ENCODE measurements at regions not wholly inside any gene's neighbourhood (a gene's known extent, or its start where the extent isn't known, plus 50 kb on each side); places are given as distances from the start of the nearest gene placed in this dataset.
A peak's percentile ranks its signal among the peaks of the same experiment; 100 is the strongest.

GRCh38 chr20:53652859-53653517, 59.3 kb upstream of the ZNF217 start:
- TF ChIP-seq YY1 (IDR thresholded peaks at IDR 0.05; ENCODE audit: low read depth) = no peak
- TF ChIP-seq RAD21 (IDR thresholded peaks at IDR 0.05; ENCODE audit: low read depth) = no peak
- TF ChIP-seq, protein P1, sequence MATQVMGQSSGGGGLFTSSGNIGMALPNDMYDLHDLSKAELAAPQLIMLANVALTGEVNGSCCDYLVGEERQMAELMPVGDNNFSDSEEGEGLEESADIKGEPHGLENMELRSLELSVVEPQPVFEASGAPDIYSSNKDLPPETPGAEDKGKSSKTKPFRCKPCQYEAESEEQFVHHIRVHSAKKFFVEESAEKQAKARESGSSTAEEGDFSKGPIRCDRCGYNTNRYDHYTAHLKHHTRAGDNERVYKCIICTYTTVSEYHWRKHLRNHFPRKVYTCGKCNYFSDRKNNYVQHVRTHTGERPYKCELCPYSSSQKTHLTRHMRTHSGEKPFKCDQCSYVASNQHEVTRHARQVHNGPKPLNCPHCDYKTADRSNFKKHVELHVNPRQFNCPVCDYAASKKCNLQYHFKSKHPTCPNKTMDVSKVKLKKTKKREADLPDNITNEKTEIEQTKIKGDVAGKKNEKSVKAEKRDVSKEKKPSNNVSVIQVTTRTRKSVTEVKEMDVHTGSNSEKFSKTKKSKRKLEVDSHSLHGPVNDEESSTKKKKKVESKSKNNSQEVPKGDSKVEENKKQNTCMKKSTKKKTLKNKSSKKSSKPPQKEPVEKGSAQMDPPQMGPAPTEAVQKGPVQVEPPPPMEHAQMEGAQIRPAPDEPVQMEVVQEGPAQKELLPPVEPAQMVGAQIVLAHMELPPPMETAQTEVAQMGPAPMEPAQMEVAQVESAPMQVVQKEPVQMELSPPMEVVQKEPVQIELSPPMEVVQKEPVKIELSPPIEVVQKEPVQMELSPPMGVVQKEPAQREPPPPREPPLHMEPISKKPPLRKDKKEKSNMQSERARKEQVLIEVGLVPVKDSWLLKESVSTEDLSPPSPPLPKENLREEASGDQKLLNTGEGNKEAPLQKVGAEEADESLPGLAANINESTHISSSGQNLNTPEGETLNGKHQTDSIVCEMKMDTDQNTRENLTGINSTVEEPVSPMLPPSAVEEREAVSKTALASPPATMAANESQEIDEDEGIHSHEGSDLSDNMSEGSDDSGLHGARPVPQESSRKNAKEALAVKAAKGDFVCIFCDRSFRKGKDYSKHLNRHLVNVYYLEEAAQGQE (IDR thresholded peaks at IDR 0.05; ENCODE audit: low read depth) = no peak
- TF ChIP-seq, protein P2, sequence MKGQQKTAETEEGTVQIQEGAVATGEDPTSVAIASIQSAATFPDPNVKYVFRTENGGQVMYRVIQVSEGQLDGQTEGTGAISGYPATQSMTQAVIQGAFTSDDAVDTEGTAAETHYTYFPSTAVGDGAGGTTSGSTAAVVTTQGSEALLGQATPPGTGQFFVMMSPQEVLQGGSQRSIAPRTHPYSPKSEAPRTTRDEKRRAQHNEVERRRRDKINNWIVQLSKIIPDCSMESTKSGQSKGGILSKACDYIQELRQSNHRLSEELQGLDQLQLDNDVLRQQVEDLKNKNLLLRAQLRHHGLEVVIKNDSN (IDR thresholded peaks at IDR 0.05) = no peak
- no peak for TF ChIP-seq MAX (IDR thresholded peaks at IDR 0.05)
- no peak for TF ChIP-seq TCF12 (IDR thresholded peaks at IDR 0.05; ENCODE audit: low read depth)
- TF ChIP-seq ZBTB7A (IDR thresholded peaks at IDR 0.05; ENCODE audit: low read depth) = no peak
- no peak for TF ChIP-seq TAF1 (IDR thresholded peaks at IDR 0.05; ENCODE audit: low read depth)
- no peak for TF ChIP-seq EGR1 (IDR thresholded peaks at IDR 0.05)
- no peak for TF ChIP-seq NFIC (IDR thresholded peaks at IDR 0.05)
- TF ChIP-seq CEBPB (IDR thresholded peaks at IDR 0.05) = no peak
- TF ChIP-seq CREB1 (IDR thresholded peaks at IDR 0.05; ENCODE audit: low read depth) = no peak

GRCh38 chr20:53652090-53652858, 58.6 kb upstream of the ZNF217 start:
- no peak for TF ChIP-seq EP300 (IDR thresholded peaks at IDR 0.05; ENCODE audit: borderline replicate concordance)
- peak; percentile 77 for TF ChIP-seq CEBPB (IDR thresholded peaks at IDR 0.05)

DNA sequence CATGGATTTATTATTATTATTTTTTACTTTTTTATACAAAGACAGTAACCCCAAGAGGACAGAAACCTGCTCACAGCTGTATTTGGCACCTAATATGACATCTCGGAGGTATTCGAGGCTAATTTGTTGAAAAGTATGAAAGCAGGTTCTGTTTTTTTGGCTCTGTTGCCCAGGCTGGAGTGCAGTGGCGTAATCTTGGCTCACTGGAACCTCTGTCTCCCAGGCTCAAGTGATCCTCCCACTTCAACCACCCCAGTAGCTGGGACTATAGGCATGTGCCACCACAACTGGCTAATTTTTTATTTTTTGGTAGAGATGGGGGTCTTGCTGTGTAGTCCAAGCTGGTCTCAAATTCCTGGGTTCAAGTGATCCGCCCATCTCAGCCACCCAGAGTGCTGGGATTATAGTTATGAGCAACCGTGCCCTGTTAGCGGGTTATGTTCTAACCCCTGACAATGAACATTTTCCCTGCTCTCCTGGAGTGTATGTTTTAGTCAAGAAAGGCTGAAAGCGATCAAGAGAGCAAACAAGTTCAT, 53.7 kb upstream of the ZNF217 start:
- TF ChIP-seq ZBTB7A (IDR thresholded peaks at IDR 0.05; ENCODE audit: low read depth) = no peak

DNA sequence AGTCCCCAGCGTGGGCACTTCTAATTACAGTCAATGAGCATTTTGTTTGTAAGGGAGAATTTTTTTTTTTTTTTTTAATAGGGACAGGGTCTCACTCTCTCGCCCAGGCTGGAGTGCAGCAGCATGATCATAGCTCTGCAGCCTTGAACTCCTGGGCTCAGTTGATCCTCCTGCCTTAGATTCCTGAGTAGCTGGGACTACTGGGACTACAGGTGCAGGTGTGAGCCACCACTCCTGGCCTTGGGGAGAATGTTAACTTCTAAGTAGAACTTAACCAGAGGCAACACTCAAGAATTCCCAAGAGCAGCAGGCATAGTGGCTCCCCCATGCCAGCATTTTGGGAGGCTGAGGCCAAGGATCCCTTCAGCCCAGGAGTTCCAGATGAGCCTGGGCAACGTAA, 52.9 kb upstream of the ZNF217 start:
- no peak for TF ChIP-seq ZBTB7A (IDR thresholded peaks at IDR 0.05; ENCODE audit: low read depth)

DNA sequence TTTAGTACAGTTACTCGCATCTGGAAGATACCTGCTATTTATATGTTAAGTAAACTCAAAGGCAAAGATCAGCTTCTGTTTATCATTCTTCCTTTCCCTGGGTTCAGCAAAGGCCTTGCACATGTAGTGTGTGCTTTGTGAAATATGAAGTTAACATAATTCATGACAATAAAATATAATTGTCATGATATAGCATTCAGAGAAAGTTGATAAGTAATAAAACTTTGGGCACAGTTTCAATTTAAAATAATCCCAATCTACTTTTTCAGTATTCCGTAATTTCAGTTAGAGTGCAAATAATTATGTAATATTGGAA, 51.9 kb upstream of the ZNF217 start:
- no peak for TF ChIP-seq YY1 (IDR thresholded peaks at IDR 0.05; ENCODE audit: low read depth)
- TF ChIP-seq, protein P1 (IDR thresholded peaks at IDR 0.05; ENCODE audit: low read depth) = no peak
- TF ChIP-seq ZBTB7A (IDR thresholded peaks at IDR 0.05; ENCODE audit: low read depth) = no peak
- TF ChIP-seq, protein P2 (IDR thresholded peaks at IDR 0.05) = no peak
- TF ChIP-seq TCF12 (IDR thresholded peaks at IDR 0.05; ENCODE audit: low read depth) = no peak
- no peak for TF ChIP-seq TAF1 (IDR thresholded peaks at IDR 0.05; ENCODE audit: low read depth)
- no peak for TF ChIP-seq NFIC (IDR thresholded peaks at IDR 0.05)
- no peak for TF ChIP-seq RAD21 (IDR thresholded peaks at IDR 0.05; ENCODE audit: low read depth)
- no peak for TF ChIP-seq CEBPB (IDR thresholded peaks at IDR 0.05)
- no peak for TF ChIP-seq CREB1 (IDR thresholded peaks at IDR 0.05; ENCODE audit: low read depth)
- no peak for TF ChIP-seq TEAD4 (IDR thresholded peaks at IDR 0.05)
- TF ChIP-seq MAX (IDR thresholded peaks at IDR 0.05) = no peak
- TF ChIP-seq FOXM1 (IDR thresholded peaks at IDR 0.05; ENCODE audit: borderline replicate concordance, low read depth) = no peak
- no peak for TF ChIP-seq EP300 (IDR thresholded peaks at IDR 0.05; ENCODE audit: borderline replicate concordance)
- TF ChIP-seq EGR1 (IDR thresholded peaks at IDR 0.05) = no peak

Data from Ishikawa (cell line).